Cardiac fibroblast (primary cell): ENCODE measurements at regions not wholly inside any gene's neighbourhood (a gene's known extent, or its start where the extent isn't known, plus 50 kb on each side); places are given as distances from the start of the nearest gene placed in this dataset.

Experiments used
- DNase-seq, 2 donors: peaks; one replicate each; pipeline versions ENCODE4 v3.0.0 to v3.0.0-alpha.2; 2010; ENCODE audit warnings: low read depth in 2 of 2
- H3K4me3 ChIP-seq, 2 donors: replicated peaks in 1 of 2; 1 replicate in 1 of 2; 2 replicates in 1 of 2; pipeline ENCODE4 v1.5.1; 2011; ENCODE audit warnings: low read depth in 2 of 2, low read length in 2 of 2, mild to moderate bottlenecking in 2 of 2, moderate library complexity in 1 of 2
- TF ChIP-seq, protein P1 (sequence below): IDR thresholded peaks from one replicate; pipeline ENCODE4 v1.5.1; 2011; ENCODE audit warnings: low read depth, mild to moderate bottlenecking, low read length, inconsistent platforms

DNA sequence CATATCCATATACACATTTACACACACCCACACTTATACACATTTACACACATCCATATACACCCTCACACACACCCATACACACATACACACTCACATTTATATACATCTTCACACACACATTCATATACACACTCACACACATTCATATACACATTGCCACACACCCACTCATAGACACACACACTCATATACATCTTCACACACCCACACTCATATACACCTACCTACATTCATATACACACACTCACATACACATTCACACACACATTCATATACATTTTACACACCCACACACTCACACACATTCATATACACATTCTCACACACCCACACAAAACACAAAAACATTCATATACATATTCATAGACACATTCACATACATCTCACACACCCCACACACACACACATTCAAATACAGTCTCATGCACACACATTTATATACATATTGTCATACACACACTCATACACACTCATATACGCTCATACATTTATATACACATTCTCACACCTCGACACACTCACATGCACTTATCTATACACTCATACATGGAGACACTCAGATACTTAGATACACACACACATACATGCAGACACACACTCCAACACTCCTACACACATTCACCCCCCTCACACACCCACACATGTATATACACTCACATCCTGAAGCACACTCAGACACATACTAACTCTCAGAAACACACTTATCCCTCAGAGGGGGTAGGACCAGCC lies 82.1 kb downstream of the MRPL14 start:
- TF ChIP-seq, protein P1, sequence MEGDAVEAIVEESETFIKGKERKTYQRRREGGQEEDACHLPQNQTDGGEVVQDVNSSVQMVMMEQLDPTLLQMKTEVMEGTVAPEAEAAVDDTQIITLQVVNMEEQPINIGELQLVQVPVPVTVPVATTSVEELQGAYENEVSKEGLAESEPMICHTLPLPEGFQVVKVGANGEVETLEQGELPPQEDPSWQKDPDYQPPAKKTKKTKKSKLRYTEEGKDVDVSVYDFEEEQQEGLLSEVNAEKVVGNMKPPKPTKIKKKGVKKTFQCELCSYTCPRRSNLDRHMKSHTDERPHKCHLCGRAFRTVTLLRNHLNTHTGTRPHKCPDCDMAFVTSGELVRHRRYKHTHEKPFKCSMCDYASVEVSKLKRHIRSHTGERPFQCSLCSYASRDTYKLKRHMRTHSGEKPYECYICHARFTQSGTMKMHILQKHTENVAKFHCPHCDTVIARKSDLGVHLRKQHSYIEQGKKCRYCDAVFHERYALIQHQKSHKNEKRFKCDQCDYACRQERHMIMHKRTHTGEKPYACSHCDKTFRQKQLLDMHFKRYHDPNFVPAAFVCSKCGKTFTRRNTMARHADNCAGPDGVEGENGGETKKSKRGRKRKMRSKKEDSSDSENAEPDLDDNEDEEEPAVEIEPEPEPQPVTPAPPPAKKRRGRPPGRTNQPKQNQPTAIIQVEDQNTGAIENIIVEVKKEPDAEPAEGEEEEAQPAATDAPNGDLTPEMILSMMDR, result no peak
- no peak for DNase-seq
- no peak overlapping the region for H3K4me3 ChIP-seq

DNA sequence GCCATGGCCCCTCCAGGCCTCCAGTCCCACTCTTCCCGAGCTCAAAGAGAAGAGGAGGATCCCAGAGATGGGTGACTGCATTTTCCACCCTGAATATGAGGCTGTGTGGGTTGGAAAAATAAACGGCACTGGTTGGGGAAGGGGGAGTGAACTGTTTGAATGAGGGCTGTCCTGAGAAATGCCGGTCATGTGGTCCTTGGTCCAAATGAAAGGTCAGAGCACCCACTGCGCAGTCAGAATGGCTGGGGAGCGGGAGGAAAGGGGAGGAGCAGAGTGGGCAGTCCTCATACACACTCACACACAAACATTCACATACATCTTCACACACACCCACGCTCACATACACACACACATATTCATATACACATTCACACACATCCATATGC lies 83.1 kb downstream of the MRPL14 start:
- no peak overlapping the region for H3K4me3 ChIP-seq
- DNase-seq, result peak in 1 of 2 donors; percentile 14
- TF ChIP-seq, protein P1, result no peak

DNA sequence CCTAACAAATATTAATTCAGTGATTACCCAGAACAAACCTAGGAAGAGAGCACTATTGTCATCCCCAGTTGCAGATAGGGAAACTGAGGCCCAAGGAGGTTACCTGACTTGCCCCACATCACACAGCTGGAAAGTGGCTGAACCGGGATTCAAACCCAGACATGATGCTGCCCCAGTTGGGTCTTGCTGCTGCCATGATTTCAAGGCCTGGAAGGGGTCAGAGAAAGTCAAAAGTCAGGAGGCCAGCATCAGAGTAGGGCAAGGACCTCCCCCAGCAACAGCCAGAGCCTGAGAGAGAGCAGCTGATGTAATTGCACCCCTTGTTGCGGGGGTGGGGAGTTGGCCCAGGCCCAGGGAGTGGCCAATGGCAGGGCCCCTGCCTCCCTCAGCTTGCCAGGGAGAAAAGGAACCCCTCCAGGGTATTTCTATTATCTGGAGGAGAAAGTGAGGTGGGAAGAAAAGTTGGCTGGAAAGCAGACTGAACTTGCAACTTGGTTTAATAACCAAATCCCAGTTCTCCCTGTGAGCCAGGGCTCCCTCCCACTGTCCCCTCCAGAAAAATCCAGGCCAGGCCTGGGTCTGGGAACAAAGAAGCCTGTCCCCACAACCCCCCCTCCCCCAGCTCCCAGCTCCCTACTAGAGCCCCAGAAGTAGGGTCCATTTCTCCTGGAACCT lies 83.6 kb downstream of the MRPL14 start:
- DNase-seq, result peak; percentile 25 to 71
- TF ChIP-seq, protein P1, result no peak
- H3K4me3 ChIP-seq, result no peak overlapping the region

DNA sequence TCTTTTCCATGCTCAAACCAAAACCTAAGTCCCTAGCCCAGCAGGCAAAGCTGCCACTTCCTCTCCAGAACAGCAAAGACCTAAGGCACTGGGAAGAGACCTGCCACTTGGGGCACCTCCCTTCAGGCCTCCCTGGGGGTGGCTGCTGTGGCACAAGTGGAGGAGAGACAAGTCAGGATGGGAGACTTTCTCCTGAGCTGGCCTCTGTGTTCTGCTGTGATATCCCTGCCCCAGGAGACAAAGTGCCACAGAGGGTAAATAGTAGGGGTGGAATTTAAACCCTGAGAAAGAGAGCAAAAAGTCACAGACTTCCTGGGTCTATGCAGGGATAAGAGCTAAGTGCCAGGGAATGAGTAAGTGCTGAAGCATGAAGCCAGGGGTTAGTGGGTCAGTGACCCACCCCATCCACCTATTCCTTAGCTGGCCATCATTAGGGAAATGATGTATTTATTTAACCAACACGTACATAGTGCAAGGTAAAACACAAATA lies 84.2 kb downstream of the MRPL14 start:
- peak in 1 of 2 donors; percentile 62 for DNase-seq
- no peak overlapping the region for H3K4me3 ChIP-seq
- TF ChIP-seq, protein P1, result no peak

DNA sequence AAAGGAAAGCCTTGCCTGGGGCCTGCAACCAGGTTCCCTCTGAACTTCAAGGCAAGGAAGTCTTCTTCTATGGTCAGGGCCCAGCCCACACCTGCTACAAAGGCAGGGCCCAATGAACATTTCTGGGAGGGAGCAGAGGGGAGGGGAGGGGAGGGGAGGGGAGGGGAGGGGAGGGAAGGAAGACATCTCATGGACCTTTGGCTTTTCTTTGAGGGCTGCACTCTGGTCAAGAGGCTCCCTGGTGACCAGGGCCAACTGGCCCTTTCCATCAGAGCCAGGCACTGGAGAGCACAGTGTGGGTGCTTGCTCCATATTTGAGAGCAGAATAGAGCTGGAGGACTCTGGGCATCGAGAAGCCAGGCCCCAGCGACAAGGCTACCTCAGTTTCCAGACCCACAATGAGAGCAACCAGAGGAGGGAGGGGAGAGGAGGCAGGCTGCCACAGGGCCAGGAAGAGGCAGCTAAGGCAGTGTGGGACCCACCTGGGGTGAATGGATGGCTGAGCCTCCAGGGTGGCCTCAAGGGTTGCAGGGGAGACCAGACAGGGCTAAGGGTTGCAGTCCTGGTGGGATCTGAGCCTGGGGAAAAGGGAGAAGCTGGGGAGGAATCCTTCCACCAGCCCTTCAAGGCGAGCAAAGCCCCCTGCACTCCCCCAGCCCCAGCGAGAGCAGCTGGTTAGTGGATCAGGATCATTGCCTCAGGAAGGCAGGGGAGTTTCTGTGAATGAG lies 84.8 kb downstream of the MRPL14 start:
- TF ChIP-seq, protein P1, result no peak

DNA sequence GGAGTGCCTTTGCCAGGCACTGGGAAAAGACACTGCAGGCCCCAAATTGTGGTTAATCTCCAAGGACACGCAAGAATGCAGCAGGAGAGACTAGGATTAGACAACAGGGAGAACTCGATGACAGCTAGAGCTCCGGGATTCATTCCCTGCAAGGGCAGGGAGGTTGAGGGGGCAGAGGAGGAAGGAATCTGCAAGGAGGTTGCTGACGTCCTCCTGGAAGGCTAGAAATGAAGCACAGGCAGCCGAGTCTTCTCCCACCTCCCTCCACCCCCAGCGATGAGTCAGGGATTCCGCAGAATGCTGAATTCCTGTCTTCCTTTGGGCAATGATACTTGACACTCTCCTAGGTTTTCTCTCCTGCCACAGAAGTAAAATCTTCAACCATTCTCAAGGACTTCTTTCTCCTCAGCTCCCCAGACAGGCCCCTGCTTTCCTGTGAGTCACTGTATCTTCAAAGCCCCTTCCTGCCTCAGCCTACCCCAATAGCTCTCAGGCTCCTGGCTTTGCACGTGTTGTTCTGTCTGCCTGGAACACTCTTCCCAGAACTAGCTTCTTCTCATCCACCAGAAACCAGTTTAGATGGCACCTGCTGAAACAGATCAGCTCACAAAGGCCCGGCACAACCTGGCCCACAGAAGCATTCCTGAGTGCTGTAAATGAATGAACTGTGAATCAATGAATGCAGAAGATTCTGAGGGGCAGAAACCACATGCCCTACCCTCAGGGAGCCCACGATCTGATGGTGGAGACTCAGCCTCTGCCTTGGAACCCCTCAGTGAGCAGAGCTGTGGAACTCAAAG lies 85.6 kb downstream of the MRPL14 start:
- TF ChIP-seq, protein P1, result no peak
- DNase-seq, result peak; percentile 94
- no peak overlapping the region for H3K4me3 ChIP-seq

More for the DNA sequence above, 84.8 kb downstream of the MRPL14 start:
- H3K4me3 ChIP-seq, result no peak overlapping the region
- DNase-seq, result no peak
